PC-9 (cell line): ENCODE measurements at regions not wholly inside any gene's neighbourhood (a gene's known extent, or its start where the extent isn't known, plus 50 kb on each side); places are given as distances from the start of the nearest gene placed in this dataset.

Experiments used
- EZH2 ChIP-seq: fragments of 200-600 bp; sonication (generic); IDR thresholded peaks from 2 replicates; pipeline ENCODE4 v1.8.0; 2017; ENCODE audit warnings: antibody characterized with exemption, low read depth
- TF ChIP-seq, protein P1 (sequence below): fragments of 200-600 bp; sonication (generic); conservative IDR thresholded peaks from 2 replicates; pipeline ENCODE4 v1.6.1; 2017; ENCODE audit warnings: mixed run types, antibody characterized with exemption, mild to moderate bottlenecking, moderate library complexity

DNA sequence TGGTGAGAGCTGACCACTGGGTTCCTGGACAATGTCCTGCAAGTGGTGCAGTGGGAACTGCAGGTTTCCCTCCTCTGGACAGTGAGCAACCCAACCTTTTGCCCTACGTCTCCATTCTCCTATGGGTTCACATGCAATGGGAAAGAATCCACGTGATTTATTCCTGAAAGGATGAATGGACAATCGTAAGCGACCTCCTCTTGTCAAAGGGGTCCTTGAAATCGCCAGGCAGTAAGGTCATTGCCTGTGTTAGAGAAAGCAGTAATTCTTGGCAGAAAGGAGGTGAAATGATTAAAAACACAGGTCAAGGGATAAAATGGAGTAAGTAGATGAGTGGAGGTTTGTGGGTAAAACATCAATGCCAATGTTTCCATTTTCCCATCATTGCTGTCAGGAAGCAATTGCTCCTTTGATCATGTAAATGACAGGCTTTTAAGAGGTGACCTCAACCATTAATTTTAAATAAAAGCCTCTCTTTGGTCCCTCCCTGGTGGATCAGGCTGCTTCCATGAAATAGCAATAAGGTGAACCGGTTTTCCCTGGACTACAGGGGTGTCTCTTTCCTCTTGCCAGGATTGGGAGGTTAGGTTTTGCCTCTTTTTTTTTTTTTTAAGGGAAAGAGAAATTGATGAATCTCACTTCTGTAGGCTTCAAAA, 330.0 kb upstream of the PRKCQ start:
- no peak for TF ChIP-seq EZH2
- TF ChIP-seq, protein P1, sequence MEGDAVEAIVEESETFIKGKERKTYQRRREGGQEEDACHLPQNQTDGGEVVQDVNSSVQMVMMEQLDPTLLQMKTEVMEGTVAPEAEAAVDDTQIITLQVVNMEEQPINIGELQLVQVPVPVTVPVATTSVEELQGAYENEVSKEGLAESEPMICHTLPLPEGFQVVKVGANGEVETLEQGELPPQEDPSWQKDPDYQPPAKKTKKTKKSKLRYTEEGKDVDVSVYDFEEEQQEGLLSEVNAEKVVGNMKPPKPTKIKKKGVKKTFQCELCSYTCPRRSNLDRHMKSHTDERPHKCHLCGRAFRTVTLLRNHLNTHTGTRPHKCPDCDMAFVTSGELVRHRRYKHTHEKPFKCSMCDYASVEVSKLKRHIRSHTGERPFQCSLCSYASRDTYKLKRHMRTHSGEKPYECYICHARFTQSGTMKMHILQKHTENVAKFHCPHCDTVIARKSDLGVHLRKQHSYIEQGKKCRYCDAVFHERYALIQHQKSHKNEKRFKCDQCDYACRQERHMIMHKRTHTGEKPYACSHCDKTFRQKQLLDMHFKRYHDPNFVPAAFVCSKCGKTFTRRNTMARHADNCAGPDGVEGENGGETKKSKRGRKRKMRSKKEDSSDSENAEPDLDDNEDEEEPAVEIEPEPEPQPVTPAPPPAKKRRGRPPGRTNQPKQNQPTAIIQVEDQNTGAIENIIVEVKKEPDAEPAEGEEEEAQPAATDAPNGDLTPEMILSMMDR: no peak
